OCI-LY7 (cell line): ENCODE measurements at regions not wholly inside any gene's neighbourhood (a gene's known extent, or its start where the extent isn't known, plus 50 kb on each side); places are given as distances from the start of the nearest gene placed in this dataset.

Source experiments
- CTCF ChIP-seq: fragments of 200-600 bp; sonication (generic); conservative IDR thresholded peaks from 2 replicates; pipeline ENCODE4 v1.5.1; 2014; ENCODE audit warnings: mild to moderate bottlenecking, antibody characterized with exemption, low read length, moderate library complexity, mixed read lengths
- EZH2phosphoT487 ChIP-seq: fragments of 200-600 bp; sonication (generic); IDR thresholded peaks from 2 replicates; pipeline ENCODE4 v1.6.1; 2018; ENCODE audit warnings: low read depth, borderline replicate concordance, mild to moderate bottlenecking, mixed run types, antibody characterized with exemption, low read length, moderate library complexity, mixed read lengths

- TF ChIP-seq CTCF (no peak), EZH2phosphoT487 (no peak)
Observed at GRCh38 chr4:167469436-167469835, 235.1 kb upstream of the SPOCK3 start.
